Astrocyte of the cerebellum (primary cell): ENCODE measurements at regions not wholly inside any gene's neighbourhood (a gene's known extent, or its start where the extent isn't known, plus 50 kb on each side); places are given as distances from the start of the nearest gene placed in this dataset.
A peak's percentile ranks its signal among the peaks of the same experiment; 100 is the strongest.

ENCODE experiments used
- DNase-seq: peaks from one replicate; pipeline ENCODE4 v3.0.0-alpha.2; 2011; ENCODE audit warnings: low read depth
- H3K4me3 ChIP-seq: 2 replicates; pipeline ENCODE4 v1.5.1; 2011; ENCODE audit warnings: mild to moderate bottlenecking, low read depth, low read length, moderate library complexity
- in situ Hi-C: cut with HindIII; loops from 2 replicates; pipeline ENCODE4 v1.10.0; 2017; ENCODE audit warnings: low sequenced_read_pairs
- TF ChIP-seq, protein P1 (sequence below): IDR thresholded peaks from 2 replicates; pipeline ENCODE4 v1.5.1; 2012; ENCODE audit warnings: low read length, low read depth, moderate library complexity, mild to moderate bottlenecking; ENCODE audit errors: missing control alignments

DNA sequence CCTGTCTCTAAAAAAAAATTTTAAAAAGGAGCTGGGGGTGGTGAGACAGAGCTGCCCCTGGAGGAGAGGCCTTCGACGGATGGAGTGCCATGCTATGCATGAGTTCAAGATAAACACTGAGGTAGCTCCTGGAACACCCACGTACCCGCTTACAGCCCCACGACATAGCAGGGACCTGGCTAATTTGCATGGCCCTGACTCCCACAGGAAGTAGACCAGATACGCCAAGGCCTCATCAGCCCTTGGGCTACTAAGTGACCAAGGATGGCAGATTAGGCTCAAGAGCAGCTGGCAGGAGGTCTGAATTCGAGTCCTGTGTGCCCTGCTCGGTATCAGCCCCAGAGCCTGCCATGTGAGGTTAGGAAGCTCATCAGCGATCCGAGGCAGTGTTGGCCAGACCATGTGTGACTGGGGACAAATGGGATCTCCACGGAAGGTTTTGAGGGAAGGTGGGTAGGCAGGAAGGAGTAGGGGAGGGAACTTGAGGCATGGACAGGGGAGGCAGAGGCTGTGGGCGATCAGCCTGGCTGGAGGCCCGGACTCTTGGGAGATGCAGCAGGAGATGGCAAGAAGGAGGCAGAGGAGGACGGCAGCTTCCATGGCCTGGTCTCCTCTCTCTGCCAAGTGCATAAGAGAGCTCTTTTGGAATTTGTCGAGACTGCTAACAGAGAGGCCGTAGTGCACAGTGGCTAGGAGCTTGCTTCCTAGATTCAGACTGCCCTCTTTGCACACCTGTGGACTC, 218.3 kb downstream of the GLI2 start:
- DNase-seq, result no peak
- TF ChIP-seq, protein P1, sequence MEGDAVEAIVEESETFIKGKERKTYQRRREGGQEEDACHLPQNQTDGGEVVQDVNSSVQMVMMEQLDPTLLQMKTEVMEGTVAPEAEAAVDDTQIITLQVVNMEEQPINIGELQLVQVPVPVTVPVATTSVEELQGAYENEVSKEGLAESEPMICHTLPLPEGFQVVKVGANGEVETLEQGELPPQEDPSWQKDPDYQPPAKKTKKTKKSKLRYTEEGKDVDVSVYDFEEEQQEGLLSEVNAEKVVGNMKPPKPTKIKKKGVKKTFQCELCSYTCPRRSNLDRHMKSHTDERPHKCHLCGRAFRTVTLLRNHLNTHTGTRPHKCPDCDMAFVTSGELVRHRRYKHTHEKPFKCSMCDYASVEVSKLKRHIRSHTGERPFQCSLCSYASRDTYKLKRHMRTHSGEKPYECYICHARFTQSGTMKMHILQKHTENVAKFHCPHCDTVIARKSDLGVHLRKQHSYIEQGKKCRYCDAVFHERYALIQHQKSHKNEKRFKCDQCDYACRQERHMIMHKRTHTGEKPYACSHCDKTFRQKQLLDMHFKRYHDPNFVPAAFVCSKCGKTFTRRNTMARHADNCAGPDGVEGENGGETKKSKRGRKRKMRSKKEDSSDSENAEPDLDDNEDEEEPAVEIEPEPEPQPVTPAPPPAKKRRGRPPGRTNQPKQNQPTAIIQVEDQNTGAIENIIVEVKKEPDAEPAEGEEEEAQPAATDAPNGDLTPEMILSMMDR, result no peak
- in situ Hi-C loops, result no loop called here
- H3K4me3 ChIP-seq, result no peak overlapping the region

DNA sequence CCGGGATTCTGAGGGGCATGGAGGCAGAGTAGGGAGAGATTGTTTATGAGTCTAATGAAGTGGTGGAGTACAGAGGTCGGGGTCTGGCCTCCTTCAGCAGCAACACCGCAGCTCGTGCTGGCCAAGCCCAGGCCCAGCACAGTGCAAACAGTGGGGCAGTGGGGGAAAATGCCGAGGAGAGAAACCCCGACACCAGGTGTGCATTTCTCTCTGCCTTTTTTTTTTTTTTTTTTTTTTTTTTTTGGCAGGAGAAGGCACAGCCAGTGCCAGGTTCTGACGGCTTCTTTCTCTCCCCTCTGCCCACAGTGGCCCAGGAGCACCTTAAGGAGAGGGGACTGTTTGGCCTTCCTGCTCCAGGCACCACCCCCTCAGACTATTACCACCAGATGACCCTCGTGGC, 219.3 kb downstream of the GLI2 start:
- no peak overlapping the region for H3K4me3 ChIP-seq
- in situ Hi-C loops, result no loop called here
- TF ChIP-seq, protein P1, result no peak

DNA sequence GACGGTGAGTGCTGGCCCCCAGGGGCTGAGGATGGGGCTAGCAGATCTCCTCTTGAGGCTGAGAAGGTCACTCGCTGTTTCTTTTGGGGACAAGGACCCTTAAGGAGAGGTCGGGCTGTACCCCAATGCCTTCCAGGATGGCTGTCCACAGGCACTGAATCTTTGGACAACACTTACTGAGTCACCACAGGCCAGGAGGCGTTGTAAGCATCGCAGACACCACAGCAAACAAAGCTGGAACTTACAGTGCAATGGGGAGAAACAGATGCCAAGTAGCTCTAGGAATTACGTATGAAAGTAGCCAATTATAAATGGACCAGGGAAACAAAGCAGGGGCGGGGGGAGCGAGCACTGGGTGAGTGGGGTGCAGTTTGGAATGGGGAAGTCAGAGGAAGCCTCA, 219.8 kb downstream of the GLI2 start:
- no peak for DNase-seq
- TF ChIP-seq, protein P1, result no peak
- in situ Hi-C loops, result no loop called here
- H3K4me3 ChIP-seq, result no peak overlapping the region

More for the DNA sequence above, 219.3 kb downstream of the GLI2 start:
- no peak for DNase-seq

DNA sequence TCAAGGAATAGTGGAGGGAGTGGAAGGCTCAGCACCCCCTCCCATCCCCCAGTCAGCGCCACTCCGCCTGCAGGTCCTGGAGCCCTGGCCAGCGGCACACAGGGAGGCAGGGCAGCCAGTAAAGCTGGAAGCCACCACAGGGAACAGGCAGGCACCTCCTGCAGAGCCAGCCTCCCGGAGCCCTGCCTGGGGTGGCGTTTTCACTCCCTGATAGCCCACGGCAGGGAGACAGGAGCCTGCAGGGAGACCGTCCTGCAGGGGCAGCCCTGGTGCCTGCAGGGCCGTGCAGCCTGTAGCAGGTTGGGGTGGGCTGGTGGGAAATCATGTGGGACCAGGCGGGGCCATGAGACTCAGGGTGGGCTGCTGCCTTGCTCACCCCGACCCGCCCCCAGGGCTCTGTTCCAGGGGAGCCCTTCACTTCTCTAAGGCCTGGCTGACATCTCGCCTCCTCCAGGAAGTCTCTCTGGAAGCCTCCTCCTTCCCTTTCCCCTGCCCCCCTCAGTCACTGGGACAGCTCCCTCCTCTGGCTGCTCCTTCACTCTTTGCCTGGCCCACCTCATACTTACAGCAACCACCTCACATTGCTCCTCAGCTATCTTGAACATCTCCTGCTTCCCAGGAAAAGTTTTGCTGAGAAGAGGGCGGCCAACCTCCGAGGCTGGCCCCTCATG, 221.0 kb downstream of the GLI2 start:
- no peak for DNase-seq
- TF ChIP-seq, protein P1, result no peak
- in situ Hi-C loops, result no loop called here
- H3K4me3 ChIP-seq, result no peak overlapping the region

DNA sequence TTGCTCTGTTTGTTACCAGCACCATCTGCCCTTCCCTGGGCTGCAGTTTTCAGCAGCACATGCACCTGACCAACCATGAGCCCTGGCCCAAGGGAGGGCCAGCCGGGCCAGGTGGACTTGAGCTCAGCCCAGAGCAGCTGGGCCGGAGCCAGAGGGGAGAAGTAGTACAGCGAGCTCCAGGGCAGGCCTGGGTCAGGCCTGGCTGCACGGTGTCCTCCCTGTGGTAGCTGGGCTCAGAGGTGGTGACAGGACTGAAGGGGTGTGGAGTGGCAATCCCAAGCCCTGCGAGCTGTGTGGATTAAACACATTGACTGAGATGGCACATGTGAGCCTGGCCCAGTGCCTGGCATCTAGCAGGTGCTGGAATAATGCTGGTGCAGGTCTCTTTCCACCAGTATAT, 222.2 kb downstream of the GLI2 start:
- in situ Hi-C loops, result no loop called here
- no peak overlapping the region for H3K4me3 ChIP-seq
- TF ChIP-seq, protein P1, result no peak
- DNase-seq, result no peak

DNA sequence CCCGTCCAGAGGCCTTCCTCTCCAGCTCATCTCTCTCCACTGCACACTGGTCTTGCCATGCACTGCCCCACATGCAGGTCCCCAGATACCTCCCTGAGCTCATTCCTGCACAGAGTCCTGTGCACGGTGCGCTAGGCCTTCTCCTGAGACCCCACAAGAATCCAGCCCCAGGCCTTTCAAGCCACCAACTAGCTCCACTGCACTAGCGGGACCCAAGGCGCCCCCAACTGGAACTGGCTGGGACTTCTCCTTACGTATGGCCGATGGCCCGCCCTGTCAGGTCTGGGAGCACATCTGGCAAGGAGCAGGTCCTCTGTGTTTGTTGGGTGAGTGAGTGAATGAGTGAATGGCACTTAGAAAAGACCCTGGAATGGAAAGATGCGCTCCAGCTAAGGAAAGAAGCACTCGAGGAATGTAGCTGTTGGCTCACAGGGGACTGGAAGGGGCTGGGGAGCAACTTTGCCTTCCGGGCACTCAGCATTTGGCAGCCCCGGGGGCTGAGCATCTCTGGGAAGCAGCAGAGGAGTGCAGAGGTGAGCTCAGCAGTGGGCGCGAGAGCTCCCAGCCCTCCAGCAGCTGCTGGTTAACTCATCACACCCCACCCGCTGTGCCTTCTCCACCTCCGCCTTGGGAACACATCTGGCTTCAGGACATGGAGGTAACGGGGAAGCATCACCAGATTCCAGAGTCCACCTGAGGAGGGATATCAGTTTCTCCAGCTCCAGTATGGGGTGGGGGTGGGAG, 223.1 kb downstream of the GLI2 start:
- DNase-seq, result no peak
- in situ Hi-C loops, result no loop called here
- TF ChIP-seq, protein P1, result peak; percentile 32
- H3K4me3 ChIP-seq, result no peak overlapping the region
